Activated B cell treated with CpG ODN at 0.5 μM for 24 hours (primary cell): ENCODE measurements at regions not wholly inside any gene's neighbourhood (a gene's known extent, or its start where the extent isn't known, plus 50 kb on each side); places are given as distances from the start of the nearest gene placed in this dataset.

Experiments used
- ATAC-seq: fragments of 200-7000 bp; cut with Tn5 transposase; one replicate; pipeline ENCODE4 v1.10.0; 2021; ENCODE audit warnings: low read depth, mild to moderate bottlenecking, moderate library complexity
- CTCF ChIA-PET: fragments of 350-600 bp; sonication (Branson Sonifier 250); formaldehyde crosslinking; loops from one replicate; lab custom pipeline; 2021; ENCODE audit warnings: antibody characterized with exemption; lab: Charles Lee
- POLR2A ChIA-PET: fragments of 350-600 bp; sonication (Branson Sonifier 250); formaldehyde crosslinking; loops from one replicate; lab custom pipeline; 2021; ENCODE audit warnings: antibody characterized with exemption; lab: Charles Lee
- DNase-seq: peaks from one replicate; pipeline ENCODE4 v3.0.0; 2022
- H3K27ac Mint-ChIP-seq: one replicate; pipeline ENCODE4 v1.8.0; 2020; ENCODE audit warnings: mixed read lengths
- H3K27me3 Mint-ChIP-seq: one replicate; pipeline ENCODE4 v1.8.0; 2021; ENCODE audit warnings: mixed read lengths
- H3K36me3 Mint-ChIP-seq: one replicate; pipeline ENCODE4 v1.8.0; 2021; ENCODE audit warnings: low read depth, mixed read lengths
- H3K4me1 Mint-ChIP-seq: one replicate; pipeline ENCODE4 v1.8.0; 2021; ENCODE audit warnings: mixed read lengths
- H3K4me3 Mint-ChIP-seq: one replicate; pipeline ENCODE4 v1.8.0; 2020; ENCODE audit warnings: mild to moderate bottlenecking, mixed read lengths
- H3K9me3 Mint-ChIP-seq: one replicate; pipeline ENCODE4 v1.8.0; 2020; ENCODE audit warnings: mixed read lengths
- CTCF ChIP-seq: fragments of 200-600 bp; IDR thresholded peaks from one replicate; pipeline ENCODE4 v1.8.0; 2022; ENCODE audit warnings: antibody characterized with exemption, mild to moderate bottlenecking
- intact Hi-C: fragments of 100-400 bp; cut with micrococcal nuclease; formaldehyde crosslinking; loops from one replicate; pipeline ENCODE4 v1.15.1; 2024

GRCh38 chr5:72721844-72722243 lies 94.6 kb upstream of the TNPO1 start:
- ATAC-seq (no peak), DNase-seq (no peak)
- Mint-ChIP-seq H3K9me3 (no peaks in the 10 kb centered on the region), H3K4me1 (no peaks in the 10 kb centered on the region), H3K4me3 (no peak overlapping the region), H3K27ac (no peak overlapping the region), H3K27me3 (peaks cover 17% of the 10 kb centered on the region), H3K36me3 (no peaks in the 10 kb centered on the region)
- ChIA-PET POLR2A (no interaction called here), CTCF (no interaction called here)
- intact Hi-C loops = no loop called here
- TF ChIP-seq CTCF = no peak

- Mint-ChIP-seq H3K9me3 (no peaks in the 10 kb centered on the region), H3K36me3 (no peaks in the 10 kb centered on the region), H3K4me1 (no peaks in the 10 kb centered on the region), H3K27ac (no peak overlapping the region), H3K27me3 (peaks cover 7% of the 10 kb centered on the region), H3K4me3 (no peak overlapping the region)
- DNase-seq (no peak), ATAC-seq (no peak)
- CTCF ChIA-PET = no interaction called here
- intact Hi-C loops = no loop called here
- TF ChIP-seq CTCF = no peak
- POLR2A ChIA-PET = no interaction called here
Observed at GRCh38 chr5:72720205-72720604, 96.3 kb upstream of the TNPO1 start.

DNA sequence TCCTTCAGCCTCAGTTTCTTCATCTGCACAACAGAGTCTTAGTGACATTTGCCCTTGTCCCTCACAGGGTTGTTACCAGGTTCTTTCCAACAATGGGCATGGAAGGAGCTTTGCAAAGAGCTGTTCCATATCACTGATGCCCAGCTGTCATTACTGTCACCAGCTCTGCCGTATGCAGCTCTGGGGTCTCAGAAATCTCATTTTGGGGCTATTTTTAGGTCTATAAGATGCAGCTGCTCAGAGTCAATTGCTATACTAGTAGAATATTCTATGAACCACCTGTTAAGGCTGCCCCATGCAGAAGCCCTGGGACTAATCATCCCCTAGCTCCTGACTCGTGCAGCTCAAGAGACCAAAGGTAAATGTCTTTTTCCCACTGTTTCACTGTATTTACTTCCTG lies 105.1 kb upstream of the TNPO1 start:
- intact Hi-C loops = no loop called here
- no peak for ATAC-seq
- Mint-ChIP-seq H3K4me3 (no peak overlapping the region), H3K4me1 (no peaks in the 10 kb centered on the region), H3K9me3 (no peaks in the 10 kb centered on the region), H3K27me3 (peaks cover 12% of the 10 kb centered on the region), H3K36me3 (no peaks in the 10 kb centered on the region), H3K27ac (no peak overlapping the region)
- POLR2A ChIA-PET = no interaction called here
- no peak for DNase-seq
- CTCF ChIA-PET = no interaction called here
- no peak for TF ChIP-seq CTCF

DNA sequence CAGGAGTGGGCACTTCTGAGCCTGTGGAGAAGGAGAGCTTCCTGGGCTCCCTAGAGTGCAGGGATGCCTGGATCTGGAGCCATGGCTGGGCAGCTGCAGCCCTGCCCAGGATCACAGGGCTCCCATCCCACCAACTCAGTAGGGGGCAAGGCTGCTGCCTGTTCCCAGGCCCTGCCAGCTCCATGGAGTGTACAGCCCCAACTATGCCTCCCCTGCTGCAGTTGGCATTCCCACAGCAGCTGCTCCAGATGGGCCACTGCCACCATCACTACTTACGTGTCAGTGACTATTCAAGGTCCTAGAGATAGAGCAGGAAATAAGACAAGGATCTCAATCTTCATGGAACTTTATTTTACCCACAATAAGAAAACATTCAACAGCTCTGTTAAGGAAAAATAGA lies 107.1 kb upstream of the TNPO1 start:
- ATAC-seq (no peak), DNase-seq (no peak)
- POLR2A ChIA-PET = no interaction called here
- H3K4me1 Mint-ChIP-seq = no peaks in the 10 kb centered on the region
- no peaks in the 10 kb centered on the region for H3K9me3 Mint-ChIP-seq
- H3K27ac Mint-ChIP-seq = no peak overlapping the region
- no peak overlapping the region for H3K4me3 Mint-ChIP-seq
- H3K36me3 Mint-ChIP-seq = no peaks in the 10 kb centered on the region
- CTCF ChIA-PET = no interaction called here
- peaks cover 16% of the 10 kb centered on the region for H3K27me3 Mint-ChIP-seq
- TF ChIP-seq CTCF = no peak
- intact Hi-C loops = no loop called here

- Mint-ChIP-seq H3K4me1 (no peaks in the 10 kb centered on the region), H3K36me3 (no peaks in the 10 kb centered on the region), H3K27ac (no peak overlapping the region), H3K27me3 (peaks cover 8% of the 10 kb centered on the region), H3K4me3 (no peak overlapping the region), H3K9me3 (peaks cover 2% of the 10 kb centered on the region)
- TF ChIP-seq CTCF = no peak
- ChIA-PET POLR2A (no interaction called here), CTCF (no interaction called here)
- intact Hi-C loops = no loop called here
- ATAC-seq = no peak
- no peak for DNase-seq
Observed at GRCh38 chr5:72705178-72705577, 111.3 kb upstream of the TNPO1 start.
